Liver (tissue), 8 donors: ENCODE measurements at regions not wholly inside any gene's neighbourhood (a gene's known extent, or its start where the extent isn't known, plus 50 kb on each side); places are given as distances from the start of the nearest gene placed in this dataset.

Experiments
- DNase-seq: peaks from one replicate; pipeline ENCODE4 v3.0.0-alpha.2; 2017; ENCODE audit warnings: low spot score
- H3K27ac ChIP-seq, 2 donors: one replicate each; pipeline ENCODE4 v1.7.0; 2013; ENCODE audit warnings: inconsistent platforms in 2 of 2, low read length in 2 of 2, control low read depth in 1 of 2, low read depth in 1 of 2, mild to moderate bottlenecking in 1 of 2
- H3K27me3 ChIP-seq, 4 donors: one replicate each; pipeline versions ENCODE4 v1.6.1 to v1.7.0; 2013; ENCODE audit warnings: low read length in 3 of 4, inconsistent platforms in 1 of 4, mild to moderate bottlenecking in 1 of 4, moderate library complexity in 1 of 4; ENCODE audit not compliant: control insufficient read depth in 4 of 4, insufficient read depth in 4 of 4
- H3K36me3 ChIP-seq, 4 donors: one replicate each; pipeline versions ENCODE4 v1.6.1 to v1.7.0; 2013; ENCODE audit warnings: low read length in 3 of 4, mild to moderate bottlenecking in 3 of 4, low read depth in 1 of 4, moderate library complexity in 1 of 4; ENCODE audit not compliant: control insufficient read depth in 4 of 4, insufficient read depth in 3 of 4
- H3K4me1 ChIP-seq, 4 donors: one replicate each; pipeline versions ENCODE4 v1.6.1 to v1.7.0; 2013; ENCODE audit warnings: low read length in 3 of 4, mild to moderate bottlenecking in 3 of 4, moderate library complexity in 1 of 4; ENCODE audit not compliant: control insufficient read depth in 4 of 4, insufficient read depth in 4 of 4
- H3K4me3 ChIP-seq, 3 donors: one replicate each; pipeline versions ENCODE4 v1.6.1 to v1.7.0; 2013; ENCODE audit warnings: low read length in 3 of 3, control low read depth in 1 of 3, low read depth in 1 of 3, mild to moderate bottlenecking in 1 of 3
- H3K9ac ChIP-seq, 2 donors: one replicate each; pipeline ENCODE4 v1.7.0; 2013; ENCODE audit warnings: low read length in 2 of 2, mild to moderate bottlenecking in 2 of 2, moderate library complexity in 2 of 2, control low read depth in 1 of 2, low read depth in 1 of 2
- H3K9me3 ChIP-seq, 4 donors: one replicate each; pipeline versions ENCODE4 v1.6.1 to v1.7.0; 2013; ENCODE audit warnings: low read length in 3 of 4; ENCODE audit not compliant: control insufficient read depth in 4 of 4
- ATF3 ChIP-seq: IDR thresholded peaks from 2 replicates; pipeline ENCODE4 v1.6.1; 2016; ENCODE audit warnings: antibody characterized with exemption
- CTCF ChIP-seq: fragments of 150-350 bp; IDR thresholded peaks from 2 replicates; pipeline ENCODE4 v1.5.1; 2017; ENCODE audit warnings: improper control_type of control experiment, low read depth, low read length; ENCODE audit not compliant: missing input control
- EGR1 ChIP-seq, 2 donors: IDR thresholded peaks; 2 replicates each; pipeline ENCODE4 v1.6.1; 2016 to 2018; ENCODE audit warnings: antibody characterized with exemption in 2 of 2, low read depth in 2 of 2
- FOXA1 ChIP-seq: IDR thresholded peaks from 2 replicates; pipeline ENCODE4 v1.6.1; 2016; ENCODE audit warnings: antibody characterized with exemption
- FOXA2 ChIP-seq: IDR thresholded peaks from 2 replicates; pipeline ENCODE4 v1.6.1; 2016; ENCODE audit warnings: antibody characterized with exemption
- GABPA ChIP-seq, 2 donors: IDR thresholded peaks in 1 of 2; conservative IDR thresholded peaks in 1 of 2; 2 replicates each; pipeline ENCODE4 v1.6.1; 2016; ENCODE audit warnings: antibody characterized with exemption in 2 of 2, mild to moderate bottlenecking in 1 of 2, moderate library complexity in 1 of 2
- HNF4A ChIP-seq, 2 donors: conservative IDR thresholded peaks; 2 replicates each; pipeline ENCODE4 v1.6.1; 2016; ENCODE audit warnings: antibody characterized with exemption in 2 of 2, mild to moderate bottlenecking in 2 of 2
- HNF4G ChIP-seq: IDR thresholded peaks from 2 replicates; pipeline ENCODE4 v1.6.1; 2016; ENCODE audit warnings: antibody characterized with exemption
- JUND ChIP-seq, 2 donors: IDR thresholded peaks; 2 replicates each; pipeline ENCODE4 v1.6.1; 2016; ENCODE audit warnings: antibody characterized with exemption in 2 of 2
- NR2F2 ChIP-seq: IDR thresholded peaks from 2 replicates; pipeline ENCODE4 v1.6.1; 2016; ENCODE audit warnings: antibody characterized with exemption
- RAD21 ChIP-seq, 2 donors: IDR thresholded peaks; 2 replicates each; pipeline ENCODE4 v1.6.1; 2016; ENCODE audit warnings: antibody characterized with exemption in 2 of 2, mild to moderate bottlenecking in 2 of 2
- REST ChIP-seq: IDR thresholded peaks from 2 replicates; pipeline ENCODE4 v1.6.1; 2016; ENCODE audit warnings: antibody characterized with exemption, mild to moderate bottlenecking
- RXRA ChIP-seq, 2 donors: IDR thresholded peaks; 2 replicates each; pipeline ENCODE4 v1.6.1; 2017 to 2018; ENCODE audit warnings: antibody characterized with exemption in 2 of 2, mild to moderate bottlenecking in 1 of 2
- SP1 ChIP-seq: IDR thresholded peaks from 2 replicates; pipeline ENCODE4 v1.6.1; 2018; ENCODE audit warnings: antibody characterized with exemption, mild to moderate bottlenecking
- TAF1 ChIP-seq: conservative IDR thresholded peaks from 2 replicates; pipeline ENCODE4 v1.6.1; 2016; ENCODE audit warnings: antibody characterized with exemption, mild to moderate bottlenecking
- YY1 ChIP-seq: IDR thresholded peaks from 2 replicates; pipeline ENCODE4 v1.6.1; 2016; ENCODE audit warnings: antibody characterized with exemption, mild to moderate bottlenecking
- WGBS: extraction: QIAGEN DNeasy Blood & Tissue Kit; methylation state at CpG from one replicate; pipeline ENCODE4 v1.1.7; 2013; 5-methylcytosine and 5-hydroxymethylcytosine counted together
- TF ChIP-seq, protein P1 (sequence below): IDR thresholded peaks from 2 replicates; pipeline ENCODE4 v1.6.1; 2016; ENCODE audit warnings: antibody characterized with exemption
- TF ChIP-seq, protein P2 (sequence below): IDR thresholded peaks from 2 replicates; pipeline ENCODE4 v1.6.1; 2016; ENCODE audit warnings: antibody characterized with exemption
- donor health status: healthy.
- donor health status: healthy.
- donor health status: healthy.
- donor health status: healthy.
- donor health status: healthy.

DNA sequence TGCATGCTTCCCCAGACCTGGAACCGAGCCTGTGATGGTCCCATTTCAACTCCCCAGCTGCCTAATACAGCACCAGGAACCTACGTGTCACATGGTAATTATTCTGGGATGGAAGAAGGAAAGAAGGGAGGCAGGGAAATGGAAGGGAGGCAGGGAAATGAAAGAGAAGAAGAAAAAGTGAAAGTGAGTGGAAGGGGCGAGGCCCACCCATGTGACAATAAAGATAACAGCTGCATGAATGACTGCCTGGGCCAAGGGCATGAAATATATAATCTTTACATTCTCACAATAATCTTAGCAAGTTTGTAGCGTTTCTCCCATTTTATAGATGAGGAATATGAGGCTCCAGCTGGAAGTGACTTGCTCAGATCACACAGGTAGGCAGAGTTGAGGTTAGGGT, 245.0 kb upstream of the PWP1 start:
- H3K4me3 ChIP-seq, result no peak overlapping the region
- peaks cover 0 to 6% (median 0%) of the 10 kb centered on the region in 4 donors for H3K4me1 ChIP-seq
- no peaks in the 10 kb centered on the region for H3K27me3 ChIP-seq
- no peak for DNase-seq
- no peaks in the 10 kb centered on the region for H3K36me3 ChIP-seq
- H3K9me3 ChIP-seq, result no peaks in the 10 kb centered on the region
- no peak overlapping the region for H3K27ac ChIP-seq
- TF ChIP-seq HNF4G, result no peak
- TF ChIP-seq RAD21 (IDR thresholded peaks at IDR 0.05), result no peak
- TF ChIP-seq JUND (IDR thresholded peaks at IDR 0.05), result no peak
- TF ChIP-seq, protein P1, sequence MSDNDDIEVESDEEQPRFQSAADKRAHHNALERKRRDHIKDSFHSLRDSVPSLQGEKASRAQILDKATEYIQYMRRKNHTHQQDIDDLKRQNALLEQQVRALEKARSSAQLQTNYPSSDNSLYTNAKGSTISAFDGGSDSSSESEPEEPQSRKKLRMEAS, result no peak
- TF ChIP-seq EGR1 (IDR thresholded peaks at IDR 0.05; ENCODE audit: low read depth in 2 of 2), result no peak
- no peak for TF ChIP-seq TAF1
- no peak for TF ChIP-seq REST
- TF ChIP-seq FOXA1, result no peak
- no peak for TF ChIP-seq ATF3
- TF ChIP-seq FOXA2, result no peak
- TF ChIP-seq, protein P2, sequence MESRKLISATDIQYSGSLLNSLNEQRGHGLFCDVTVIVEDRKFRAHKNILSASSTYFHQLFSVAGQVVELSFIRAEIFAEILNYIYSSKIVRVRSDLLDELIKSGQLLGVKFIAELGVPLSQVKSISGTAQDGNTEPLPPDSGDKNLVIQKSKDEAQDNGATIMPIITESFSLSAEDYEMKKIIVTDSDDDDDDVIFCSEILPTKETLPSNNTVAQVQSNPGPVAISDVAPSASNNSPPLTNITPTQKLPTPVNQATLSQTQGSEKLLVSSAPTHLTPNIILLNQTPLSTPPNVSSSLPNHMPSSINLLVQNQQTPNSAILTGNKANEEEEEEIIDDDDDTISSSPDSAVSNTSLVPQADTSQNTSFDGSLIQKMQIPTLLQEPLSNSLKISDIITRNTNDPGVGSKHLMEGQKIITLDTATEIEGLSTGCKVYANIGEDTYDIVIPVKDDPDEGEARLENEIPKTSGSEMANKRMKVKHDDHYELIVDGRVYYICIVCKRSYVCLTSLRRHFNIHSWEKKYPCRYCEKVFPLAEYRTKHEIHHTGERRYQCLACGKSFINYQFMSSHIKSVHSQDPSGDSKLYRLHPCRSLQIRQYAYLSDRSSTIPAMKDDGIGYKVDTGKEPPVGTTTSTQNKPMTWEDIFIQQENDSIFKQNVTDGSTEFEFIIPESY, result no peak
- TF ChIP-seq YY1, result no peak
- TF ChIP-seq SP1, result no peak
- no peak for TF ChIP-seq RXRA (IDR thresholded peaks at IDR 0.05)
- no peak for TF ChIP-seq CTCF
- TF ChIP-seq NR2F2, result no peak
- no peak for TF ChIP-seq GABPA (IDR thresholded peaks at IDR 0.05 in 1 of 2, conservative IDR thresholded peaks at IDR 0.05 in 1 of 2)
- TF ChIP-seq HNF4A (conservative IDR thresholded peaks at IDR 0.05), result no peak
- 85% methylated on average over 4 of the region's 4 CpGs for WGBS
- no peak overlapping the region for H3K9ac ChIP-seq
